NK-92 treated with Interleukin-12 subunit alpha and Interleukin-12 subunit beta, amount 100 ng/mL, for 24 hours (cell line): ENCODE measurements at regions not wholly inside any gene's neighbourhood (a gene's known extent, or its start where the extent isn't known, plus 50 kb on each side); places are given as distances from the start of the nearest gene placed in this dataset.

ENCODE experiments used
- DNase-seq: peaks from one replicate; lab custom pipeline; 2025; lab: John Stamatoyannopoulos, UW

- DNase-seq = no peak
Observed at GRCh38 chr11:104338186-104338585, 174.2 kb upstream of the PDGFD start.

GRCh38 chr11:104337273-104337672 lies 173.3 kb upstream of the PDGFD start:
- no peak for DNase-seq

- DNase-seq = no peak
Observed at GRCh38 chr11:104333977-104334376, 170.0 kb upstream of the PDGFD start.

- DNase-seq = no peak
Observed at GRCh38 chr11:104332110-104332509, 168.2 kb upstream of the PDGFD start.

- no peak for DNase-seq
Observed at GRCh38 chr11:104329078-104329665, 165.2 kb upstream of the PDGFD start.

- DNase-seq = no peak
Observed at GRCh38 chr11:104328512-104328907, 164.6 kb upstream of the PDGFD start.

GRCh38 chr11:104327861-104328511 lies 164.0 kb upstream of the PDGFD start:
- no peak for DNase-seq

GRCh38 chr11:104325093-104325492 lies 161.1 kb upstream of the PDGFD start:
- DNase-seq = no peak

- no peak for DNase-seq
Observed at GRCh38 chr11:104324276-104324675, 160.3 kb upstream of the PDGFD start.

- no peak for DNase-seq
Observed at GRCh38 chr11:104323841-104324240, 159.9 kb upstream of the PDGFD start.

GRCh38 chr11:104322696-104323095 lies 158.7 kb upstream of the PDGFD start:
- DNase-seq = no peak

- DNase-seq = no peak
Observed at GRCh38 chr11:104320956-104321355, 157.0 kb upstream of the PDGFD start.

GRCh38 chr11:104320097-104320496 lies 156.2 kb upstream of the PDGFD start:
- no peak for DNase-seq

- DNase-seq = no peak
Observed at GRCh38 chr11:104319396-104319795, 155.4 kb upstream of the PDGFD start.

- no peak for DNase-seq
Observed at GRCh38 chr11:104306862-104307474, 143.0 kb upstream of the PDGFD start.

- DNase-seq = no peak
Observed at GRCh38 chr11:104301776-104302175, 137.8 kb upstream of the PDGFD start.

GRCh38 chr11:104291646-104292045 lies 127.7 kb upstream of the PDGFD start:
- no peak for DNase-seq

GRCh38 chr11:104286129-104286528 lies 122.2 kb upstream of the PDGFD start:
- no peak for DNase-seq

GRCh38 chr11:104279587-104279986 lies 115.6 kb upstream of the PDGFD start:
- no peak for DNase-seq

- no peak for DNase-seq
Observed at GRCh38 chr11:104275992-104276391, 112.0 kb upstream of the PDGFD start.

GRCh38 chr11:104260456-104260855 lies 96.5 kb upstream of the PDGFD start:
- no peak for DNase-seq

- no peak for DNase-seq
Observed at GRCh38 chr11:104259121-104259610, 95.2 kb upstream of the PDGFD start.

- no peak for DNase-seq
Observed at GRCh38 chr11:104256525-104256924, 92.6 kb upstream of the PDGFD start.
